ENCODE measurements at regions not wholly inside any gene's neighbourhood (a gene's known extent, or its start where the extent isn't known, plus 50 kb on each side); places are given as distances from the start of the nearest gene placed in this dataset.

DNA sequence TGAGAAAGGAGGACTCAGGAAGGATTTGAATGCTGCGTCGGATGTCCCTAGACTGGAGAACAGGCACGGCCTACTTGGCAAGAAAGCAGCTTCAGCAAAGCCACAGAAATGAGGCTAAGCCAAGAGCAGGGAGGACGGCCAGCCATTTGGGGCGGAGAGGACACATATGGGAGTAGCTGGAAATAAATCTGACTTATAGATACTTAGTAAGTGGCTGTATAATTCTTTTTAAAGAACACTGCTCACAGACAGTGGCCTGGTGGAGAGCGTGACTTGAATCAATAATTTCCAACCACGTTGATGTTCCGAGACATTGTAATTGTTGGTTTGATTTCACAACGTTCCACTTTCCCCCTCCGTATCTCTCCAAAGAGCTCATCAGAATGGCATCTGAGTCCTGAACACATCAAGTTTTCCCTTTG lies 67.7 kb upstream of the JCAD start:
- no peak for TF ChIP-seq POLR2A (IDR thresholded peaks at IDR 0.05)
- TF ChIP-seq CTCF (IDR thresholded peaks at IDR 0.05) = no peak

Measured in uterus (tissue), 2 donors.